ENCODE measurements at regions not wholly inside any gene's neighbourhood (a gene's known extent, or its start where the extent isn't known, plus 50 kb on each side); places are given as distances from the start of the nearest gene placed in this dataset.

DNA sequence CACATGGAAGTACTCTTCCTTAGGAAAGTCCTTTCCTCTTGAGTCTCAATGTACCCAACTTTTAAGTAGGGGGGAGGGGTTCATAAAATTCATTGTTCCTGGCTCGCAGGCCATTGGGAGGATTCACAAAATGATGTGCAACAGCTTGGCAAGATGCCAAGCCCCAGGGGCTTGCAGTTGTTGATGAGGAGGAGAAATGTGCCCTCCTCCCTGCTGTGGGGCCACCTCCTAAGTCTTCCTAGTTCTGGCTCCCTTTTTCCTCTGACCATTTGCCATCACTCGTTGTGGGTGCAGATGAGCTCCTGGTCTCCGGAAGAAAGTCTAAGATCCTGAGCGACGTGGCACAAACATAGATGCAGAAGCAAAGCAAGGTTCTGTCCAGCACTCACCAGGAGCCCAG is 435.4 kb downstream of the EIPR1 start:
- H3K27ac ChIP-seq (ENCODE audit: low read depth, low read length) = no peak overlapping the region
- no peak overlapping the region for H3K4me3 ChIP-seq (ENCODE audit: low read depth in 1 of 2, low read length in 2 of 2)
- no peaks in the 10 kb centered on the region for H3K27me3 ChIP-seq (ENCODE audit: control insufficient read depth in 1 of 2, insufficient read depth in 2 of 2, low read length in 2 of 2)
- no peaks in the 10 kb centered on the region for H3K4me1 ChIP-seq (ENCODE audit: insufficient read depth, low read length)
- H3K9ac ChIP-seq (ENCODE audit: low read length) = no peak overlapping the region
- H3K9me3 ChIP-seq (ENCODE audit: low read length) = no peaks in the 10 kb centered on the region
- no peaks in the 10 kb centered on the region for H3K36me3 ChIP-seq (ENCODE audit: insufficient read depth, low read length)

DNA sequence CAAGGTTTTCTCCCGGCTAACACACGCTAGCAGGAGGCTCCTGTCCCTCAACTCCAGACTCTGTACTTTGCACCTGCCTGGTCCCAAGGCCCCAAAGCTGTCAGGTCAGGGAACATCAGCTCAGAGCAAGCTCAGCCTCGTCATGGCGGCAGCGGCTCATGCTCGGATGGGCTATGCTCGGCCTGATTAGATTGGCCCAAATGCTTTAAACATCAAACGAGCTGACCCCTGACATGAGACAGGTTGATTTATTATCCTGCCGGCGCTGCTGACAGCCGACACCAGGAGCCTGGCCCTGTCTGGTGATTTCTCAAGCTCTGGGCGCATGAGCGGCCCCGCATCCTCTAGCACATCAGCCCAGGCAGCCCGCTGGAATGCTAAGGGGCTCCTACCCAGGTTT is 436.4 kb downstream of the EIPR1 start:
- Histone ChIP-seq H3K9me3 (ENCODE audit: low read length) (no peaks in the 10 kb centered on the region), H3K27me3 (ENCODE audit: control insufficient read depth in 1 of 2, insufficient read depth in 2 of 2, low read length in 2 of 2) (no peaks in the 10 kb centered on the region)

DNA sequence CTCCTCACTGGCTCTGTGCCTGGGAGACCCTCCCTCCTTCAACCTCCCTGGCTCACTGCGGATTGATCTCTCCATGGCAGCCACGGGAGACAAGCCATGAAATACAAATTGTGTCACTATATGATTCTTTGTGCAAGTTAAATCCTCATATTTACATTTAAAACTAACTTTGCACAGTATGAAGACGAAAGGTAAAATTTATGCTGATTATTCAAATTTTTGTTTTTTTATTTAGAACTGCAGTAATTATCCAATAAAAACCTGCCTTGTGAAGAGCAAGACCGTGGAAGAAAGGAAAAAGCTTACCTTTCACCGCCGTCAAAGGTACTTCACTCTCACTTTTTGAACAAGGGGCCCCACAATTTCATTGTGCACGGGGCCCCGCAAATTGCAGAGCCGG is 436.9 kb downstream of the EIPR1 start:
- H3K9me3 ChIP-seq (ENCODE audit: low read length) = no peaks in the 10 kb centered on the region
- H3K27me3 ChIP-seq (ENCODE audit: control insufficient read depth in 1 of 2, insufficient read depth in 2 of 2, low read length in 2 of 2) = no peaks in the 10 kb centered on the region
- no peaks in the 10 kb centered on the region for H3K4me1 ChIP-seq (ENCODE audit: insufficient read depth, low read length)
- no peak overlapping the region for H3K9ac ChIP-seq (ENCODE audit: low read length)
- H3K4me3 ChIP-seq (ENCODE audit: low read depth in 1 of 2, low read length in 2 of 2) = no peak overlapping the region
- H3K27ac ChIP-seq (ENCODE audit: low read depth, low read length) = no peak overlapping the region
- no peaks in the 10 kb centered on the region for H3K36me3 ChIP-seq (ENCODE audit: insufficient read depth, low read length)

More for the DNA sequence above, 436.4 kb downstream of the EIPR1 start:
- Histone ChIP-seq H3K27ac (ENCODE audit: low read depth, low read length) (no peak overlapping the region), H3K4me1 (ENCODE audit: insufficient read depth, low read length) (no peaks in the 10 kb centered on the region), H3K4me3 (ENCODE audit: low read depth in 1 of 2, low read length in 2 of 2) (no peak overlapping the region), H3K36me3 (ENCODE audit: insufficient read depth, low read length) (no peaks in the 10 kb centered on the region), H3K9ac (ENCODE audit: low read length) (no peak overlapping the region)

DNA sequence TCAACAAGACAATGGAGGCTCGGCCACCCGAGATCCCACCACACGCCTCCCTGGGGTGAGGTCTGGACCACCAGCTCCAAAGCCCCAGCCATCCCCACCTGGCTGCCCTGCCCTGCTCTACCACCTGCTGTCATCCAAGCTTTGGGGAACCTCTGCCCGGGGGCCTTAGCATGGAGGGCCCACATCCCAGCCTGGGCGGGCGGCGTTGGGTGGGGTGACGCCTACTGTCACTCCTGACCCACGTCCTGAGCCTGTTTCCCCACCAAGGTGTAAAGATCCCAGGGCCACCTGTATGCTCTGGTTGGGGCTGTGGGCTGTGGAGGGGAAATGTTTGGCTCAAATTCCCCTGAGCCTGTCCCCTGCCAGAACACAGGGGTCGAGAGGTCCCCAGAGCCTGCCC is 437.6 kb downstream of the EIPR1 start:
- no peaks in the 10 kb centered on the region for H3K36me3 ChIP-seq (ENCODE audit: insufficient read depth, low read length)
- H3K4me1 ChIP-seq (ENCODE audit: insufficient read depth, low read length) = no peaks in the 10 kb centered on the region
- no peaks in the 10 kb centered on the region for H3K9me3 ChIP-seq (ENCODE audit: low read length)
- no peak overlapping the region for H3K4me3 ChIP-seq (ENCODE audit: low read depth in 1 of 2, low read length in 2 of 2)
- H3K9ac ChIP-seq (ENCODE audit: low read length) = no peak overlapping the region
- H3K27me3 ChIP-seq (ENCODE audit: control insufficient read depth in 1 of 2, insufficient read depth in 2 of 2, low read length in 2 of 2) = no peaks in the 10 kb centered on the region
- no peak overlapping the region for H3K27ac ChIP-seq (ENCODE audit: low read depth, low read length)

DNA sequence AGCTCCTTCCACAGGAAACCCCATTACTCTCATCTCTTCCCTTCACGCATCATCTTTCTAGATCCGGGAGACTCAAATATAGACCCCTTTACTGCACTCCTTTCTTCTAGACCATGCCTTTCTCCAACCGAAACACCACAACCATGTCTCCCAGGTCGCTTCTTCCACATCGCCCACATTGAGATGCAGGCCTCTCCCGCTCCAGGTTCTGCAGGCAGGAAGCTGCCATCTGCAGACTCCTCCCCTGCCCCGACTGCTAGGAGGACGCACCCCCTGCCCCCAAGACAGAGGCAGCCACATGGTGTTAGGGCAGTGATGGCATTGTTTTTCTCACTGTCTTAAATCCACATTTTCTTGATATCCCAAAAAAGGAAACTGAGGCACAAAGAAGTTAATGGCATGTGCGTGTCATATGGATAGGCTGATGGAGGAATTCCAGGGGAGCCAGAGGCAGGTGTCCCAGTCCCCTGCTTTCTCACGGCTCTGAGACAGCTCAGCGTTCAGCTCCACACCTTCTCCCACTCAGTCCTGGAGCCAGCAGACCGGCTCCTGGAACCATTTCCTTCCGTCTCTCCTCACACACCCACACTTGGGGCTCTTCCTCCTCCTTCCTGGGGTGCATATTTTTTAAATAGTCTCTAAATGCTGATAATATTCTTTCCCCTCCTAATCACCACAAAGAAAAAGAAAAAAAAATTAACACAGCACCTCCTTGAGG is 438.4 kb downstream of the EIPR1 start:
- Histone ChIP-seq H3K4me3 (ENCODE audit: low read depth in 1 of 2, low read length in 2 of 2) (no peak overlapping the region), H3K36me3 (ENCODE audit: insufficient read depth, low read length) (no peaks in the 10 kb centered on the region), H3K4me1 (ENCODE audit: insufficient read depth, low read length) (no peaks in the 10 kb centered on the region), H3K27me3 (ENCODE audit: control insufficient read depth in 1 of 2, insufficient read depth in 2 of 2, low read length in 2 of 2) (no peaks in the 10 kb centered on the region), H3K9me3 (ENCODE audit: low read length) (no peaks in the 10 kb centered on the region), H3K9ac (ENCODE audit: low read length) (no peak overlapping the region), H3K27ac (ENCODE audit: low read depth, low read length) (no peak overlapping the region)

DNA sequence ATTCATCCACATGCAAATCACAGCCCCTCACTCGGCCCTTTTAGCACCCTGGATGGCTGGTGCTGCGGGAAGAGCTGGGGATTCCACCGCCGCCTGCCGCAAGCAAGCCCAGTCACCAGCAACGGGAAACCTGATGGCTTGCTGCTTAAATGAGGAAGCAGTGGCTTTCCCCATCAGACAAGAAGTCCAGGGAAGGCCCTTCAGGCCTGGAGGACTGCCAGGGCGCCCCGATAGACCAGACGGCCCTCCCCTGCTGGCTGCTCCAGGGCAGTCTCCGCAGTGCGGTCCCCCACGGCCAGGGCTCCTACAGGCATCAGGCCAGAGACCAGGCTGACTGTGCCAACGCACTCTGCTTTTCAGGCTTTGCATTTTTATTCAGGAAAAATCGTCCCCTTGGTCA is 439.1 kb downstream of the EIPR1 start:
- H3K27ac ChIP-seq (ENCODE audit: low read depth, low read length) = no peak overlapping the region
- H3K36me3 ChIP-seq (ENCODE audit: insufficient read depth, low read length) = no peaks in the 10 kb centered on the region
- H3K9ac ChIP-seq (ENCODE audit: low read length) = no peak overlapping the region
- no peaks in the 10 kb centered on the region for H3K27me3 ChIP-seq (ENCODE audit: control insufficient read depth in 1 of 2, insufficient read depth in 2 of 2, low read length in 2 of 2)
- no peaks in the 10 kb centered on the region for H3K4me1 ChIP-seq (ENCODE audit: insufficient read depth, low read length)
- H3K9me3 ChIP-seq (ENCODE audit: low read length) = no peaks in the 10 kb centered on the region
- no peak overlapping the region for H3K4me3 ChIP-seq (ENCODE audit: low read depth in 1 of 2, low read length in 2 of 2)

DNA sequence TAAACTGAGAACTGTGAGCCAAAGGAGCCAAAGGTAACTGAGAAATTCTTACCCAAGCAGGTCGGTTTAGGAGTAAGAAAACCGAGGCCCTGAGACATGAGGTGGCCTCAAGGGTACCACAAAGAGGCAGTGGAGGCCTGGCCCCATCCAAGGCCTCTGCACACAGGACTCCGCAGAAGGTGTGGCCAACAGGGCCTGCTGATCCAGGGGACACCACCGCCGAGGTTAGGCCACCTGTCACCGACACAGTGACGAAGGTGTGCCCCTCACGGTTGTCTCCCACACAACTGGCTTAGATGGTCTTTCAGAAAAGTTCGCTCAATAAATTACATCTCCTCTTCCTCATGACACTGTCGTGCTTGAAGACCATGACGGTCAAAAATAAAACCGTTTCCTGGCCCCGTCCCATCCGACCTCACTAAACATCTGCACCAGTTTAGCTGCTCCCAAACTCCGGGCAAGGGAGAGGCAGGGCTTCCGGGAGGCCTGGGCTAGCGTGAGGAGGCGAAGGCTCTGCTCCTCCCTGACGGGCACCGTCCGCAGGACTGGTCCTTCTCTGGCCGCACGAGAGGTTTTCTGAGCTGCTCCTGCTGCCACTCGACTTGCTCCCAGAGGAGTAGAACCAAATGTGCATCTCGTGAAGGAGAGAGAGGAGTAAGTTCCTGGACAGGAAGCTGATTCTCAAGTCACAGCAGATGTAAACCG is 442.0 kb downstream of the EIPR1 start:
- no peak overlapping the region for H3K9ac ChIP-seq (ENCODE audit: low read length)
- H3K9me3 ChIP-seq (ENCODE audit: low read length) = no peaks in the 10 kb centered on the region
- no peak overlapping the region for H3K27ac ChIP-seq (ENCODE audit: low read depth, low read length)
- H3K36me3 ChIP-seq (ENCODE audit: insufficient read depth, low read length) = no peaks in the 10 kb centered on the region
- H3K27me3 ChIP-seq (ENCODE audit: control insufficient read depth in 1 of 2, insufficient read depth in 2 of 2, low read length in 2 of 2) = no peaks in the 10 kb centered on the region
- no peaks in the 10 kb centered on the region for H3K4me1 ChIP-seq (ENCODE audit: insufficient read depth, low read length)
- H3K4me3 ChIP-seq (ENCODE audit: low read depth in 1 of 2, low read length in 2 of 2) = no peak overlapping the region

DNA sequence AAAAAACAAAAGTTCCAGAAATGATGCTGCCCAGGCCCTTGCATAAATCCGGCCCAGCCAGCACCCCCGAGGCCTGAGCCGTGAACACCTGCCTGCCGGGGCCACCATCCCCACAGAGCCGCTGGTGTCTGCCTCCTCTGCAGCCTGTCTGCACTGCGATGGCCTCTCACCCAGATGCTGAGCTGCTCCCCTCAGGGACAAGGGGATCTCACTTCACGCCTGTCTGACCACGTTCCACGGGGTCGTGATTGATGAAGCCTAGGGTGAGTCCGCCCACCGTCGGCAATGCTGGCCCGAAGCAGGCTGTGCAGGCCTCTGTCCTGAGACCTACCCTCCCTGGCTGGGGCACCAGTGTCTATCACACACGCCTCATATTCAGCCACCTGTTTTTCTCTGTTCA is 444.2 kb downstream of the EIPR1 start:
- Histone ChIP-seq H3K4me3 (ENCODE audit: low read depth in 1 of 2, low read length in 2 of 2) (no peak overlapping the region), H3K9me3 (ENCODE audit: low read length) (no peaks in the 10 kb centered on the region), H3K9ac (ENCODE audit: low read length) (no peak overlapping the region)

DNA sequence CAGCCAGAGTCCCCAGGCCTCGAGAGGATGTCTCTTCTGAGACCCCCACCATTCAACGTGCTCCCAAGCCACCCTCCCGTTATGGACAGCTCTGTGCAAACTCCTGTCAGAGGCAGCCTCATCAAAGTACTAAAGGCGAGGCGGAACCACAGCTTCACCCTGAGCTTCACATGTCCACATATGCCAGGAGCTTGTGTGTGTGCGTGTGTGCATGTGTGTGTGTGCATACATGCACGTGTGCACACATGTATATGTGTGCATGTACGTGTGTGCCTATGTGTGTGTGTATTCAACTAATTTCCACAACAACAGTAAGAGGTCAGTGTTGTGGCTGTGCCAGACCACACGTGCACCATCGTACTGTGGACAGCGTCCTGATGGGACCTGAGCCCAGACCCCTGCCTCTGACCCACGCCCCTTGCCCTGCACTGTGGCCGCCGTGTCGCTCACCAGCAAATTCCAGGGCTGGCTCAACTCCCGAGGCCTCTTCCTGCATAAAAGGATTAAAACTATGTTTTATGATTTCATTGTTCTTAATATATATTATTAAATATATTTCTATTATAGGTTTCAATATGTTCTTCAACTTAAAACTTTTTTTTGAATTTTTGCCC is 444.8 kb downstream of the EIPR1 start:
- H3K27ac ChIP-seq (ENCODE audit: low read depth, low read length) = no peak overlapping the region
- H3K27me3 ChIP-seq (ENCODE audit: control insufficient read depth in 1 of 2, insufficient read depth in 2 of 2, low read length in 2 of 2) = no peaks in the 10 kb centered on the region
- H3K9ac ChIP-seq (ENCODE audit: low read length) = no peak overlapping the region
- no peaks in the 10 kb centered on the region for H3K4me1 ChIP-seq (ENCODE audit: insufficient read depth, low read length)
- H3K36me3 ChIP-seq (ENCODE audit: insufficient read depth, low read length) = no peaks in the 10 kb centered on the region
- no peak overlapping the region for H3K4me3 ChIP-seq (ENCODE audit: low read depth in 1 of 2, low read length in 2 of 2)
- H3K9me3 ChIP-seq (ENCODE audit: low read length) = no peaks in the 10 kb centered on the region

More for the DNA sequence above, 444.2 kb downstream of the EIPR1 start:
- Histone ChIP-seq H3K27ac (ENCODE audit: low read depth, low read length) (no peak overlapping the region), H3K36me3 (ENCODE audit: insufficient read depth, low read length) (no peaks in the 10 kb centered on the region), H3K4me1 (ENCODE audit: insufficient read depth, low read length) (no peaks in the 10 kb centered on the region), H3K27me3 (ENCODE audit: control insufficient read depth in 1 of 2, insufficient read depth in 2 of 2, low read length in 2 of 2) (no peaks in the 10 kb centered on the region)

DNA sequence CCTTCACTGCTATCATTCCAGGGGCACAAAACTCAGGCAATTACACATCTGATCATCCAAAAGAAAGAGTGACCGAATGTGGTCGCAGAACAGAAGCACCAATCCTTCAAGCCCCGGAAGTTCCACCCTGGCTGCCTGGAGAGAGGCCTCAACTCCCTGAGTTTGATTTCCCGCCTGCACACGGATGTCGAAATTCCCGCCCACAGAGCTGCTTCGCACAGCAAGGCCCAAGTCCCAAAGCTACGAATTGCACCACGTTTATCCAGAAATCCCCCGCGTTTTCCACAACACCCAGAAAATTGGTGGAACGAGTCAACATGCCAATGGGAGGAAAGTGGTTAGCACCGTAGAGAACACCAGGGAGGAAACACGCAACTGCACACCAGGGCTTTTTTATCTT is 445.4 kb downstream of the EIPR1 start:
- H3K36me3 ChIP-seq (ENCODE audit: insufficient read depth, low read length) = no peaks in the 10 kb centered on the region
- no peak overlapping the region for H3K4me3 ChIP-seq (ENCODE audit: low read depth in 1 of 2, low read length in 2 of 2)
- no peak overlapping the region for H3K9ac ChIP-seq (ENCODE audit: low read length)
- no peaks in the 10 kb centered on the region for H3K27me3 ChIP-seq (ENCODE audit: control insufficient read depth in 1 of 2, insufficient read depth in 2 of 2, low read length in 2 of 2)
- no peaks in the 10 kb centered on the region for H3K9me3 ChIP-seq (ENCODE audit: low read length)
- H3K27ac ChIP-seq (ENCODE audit: low read depth, low read length) = no peak overlapping the region
- H3K4me1 ChIP-seq (ENCODE audit: insufficient read depth, low read length) = no peaks in the 10 kb centered on the region

DNA sequence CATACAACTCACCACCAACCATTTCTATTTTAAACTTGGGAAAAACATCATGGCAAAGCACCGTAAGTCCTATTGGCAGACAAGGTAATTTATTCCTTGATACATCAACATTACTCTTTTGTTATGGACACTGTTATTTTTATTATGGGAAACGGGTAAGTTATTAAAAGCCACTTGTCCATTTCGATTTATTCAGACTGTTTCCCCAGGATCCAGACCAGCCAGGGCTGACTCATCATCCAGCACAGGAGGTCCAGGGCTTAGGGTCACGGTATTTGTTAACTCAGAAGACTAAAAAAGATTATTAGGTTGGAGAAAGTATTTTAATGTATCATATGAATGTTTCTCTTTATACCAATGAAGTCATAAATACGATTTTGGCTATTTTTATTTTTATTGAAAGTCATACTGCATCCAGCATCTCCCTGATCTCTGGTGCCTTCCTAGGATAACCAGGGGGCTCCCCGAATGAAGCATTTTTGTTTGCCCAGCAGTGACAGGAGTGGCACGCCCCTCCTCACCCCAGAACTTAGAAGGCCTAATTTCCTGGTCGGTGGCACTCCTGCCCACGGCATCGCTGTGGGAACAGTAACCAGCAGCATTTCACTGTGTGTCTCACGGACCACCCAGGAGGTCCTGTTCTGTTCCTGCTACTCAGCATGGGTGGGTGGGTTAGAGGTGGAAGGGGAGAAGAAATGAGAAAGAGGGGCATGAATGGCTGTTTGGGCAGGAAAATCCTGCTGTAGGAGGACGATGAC is 446.1 kb downstream of the EIPR1 start:
- Histone ChIP-seq H3K9me3 (ENCODE audit: low read length) (no peaks in the 10 kb centered on the region), H3K4me3 (ENCODE audit: low read depth in 1 of 2, low read length in 2 of 2) (no peak overlapping the region), H3K4me1 (ENCODE audit: insufficient read depth, low read length) (no peaks in the 10 kb centered on the region), H3K27me3 (ENCODE audit: control insufficient read depth in 1 of 2, insufficient read depth in 2 of 2, low read length in 2 of 2) (no peaks in the 10 kb centered on the region), H3K9ac (ENCODE audit: low read length) (no peak overlapping the region), H3K27ac (ENCODE audit: low read depth, low read length) (no peak overlapping the region), H3K36me3 (ENCODE audit: insufficient read depth, low read length) (no peaks in the 10 kb centered on the region)

Data from muscle layer of colon (tissue), 2 donors.